ENCODE measurements at regions not wholly inside any gene's neighbourhood (a gene's known extent, or its start where the extent isn't known, plus 50 kb on each side); places are given as distances from the start of the nearest gene placed in this dataset.

- no peak for DNase-seq
These were observed 204.6 kb downstream of the SOCS6 start for GRCh38 chr18:70493461-70493860.

GRCh38 chr18:70491734-70492348 is 203.0 kb downstream of the SOCS6 start:
- peak in 9 of 14 donors; percentile 8 to 69 (median 39) for DNase-seq

- DNase-seq, result peak in 8 of 14 donors; percentile 8 to 61 (median 30)
These were observed 201.4 kb downstream of the SOCS6 start for GRCh38 chr18:70489986-70490933.

- DNase-seq, result no peak
These were observed 200.7 kb downstream of the SOCS6 start for GRCh38 chr18:70489571-70489970.

GRCh38 chr18:70469916-70470315 is 181.1 kb downstream of the SOCS6 start:
- DNase-seq, result peak in 6 of 14 donors; percentile 18 to 60 (median 41)

- peak in 8 of 14 donors; percentile 6 to 38 (median 28) for DNase-seq
These were observed 180.2 kb downstream of the SOCS6 start for GRCh38 chr18:70468861-70469547.

GRCh38 chr18:70464343-70465114 is 175.7 kb downstream of the SOCS6 start:
- DNase-seq, result peak in 13 of 14 donors; percentile 10 to 82 (median 61)

- DNase-seq, result no peak
These were observed 174.2 kb downstream of the SOCS6 start for GRCh38 chr18:70463085-70463484.

GRCh38 chr18:70462078-70462439 is 173.2 kb downstream of the SOCS6 start:
- DNase-seq, result no peak

- DNase-seq, result no peak
These were observed 172.7 kb downstream of the SOCS6 start for GRCh38 chr18:70461323-70462077.

- DNase-seq, result no peak
These were observed 170.9 kb downstream of the SOCS6 start for GRCh38 chr18:70459731-70460130.

GRCh38 chr18:70459251-70459650 is 170.4 kb downstream of the SOCS6 start:
- DNase-seq, result no peak

GRCh38 chr18:70457788-70458187 is 168.9 kb downstream of the SOCS6 start:
- DNase-seq, result no peak

GRCh38 chr18:70457223-70457622 is 168.4 kb downstream of the SOCS6 start:
- DNase-seq, result peak in 1 of 14 donors; percentile 56

GRCh38 chr18:70456376-70456775 is 167.5 kb downstream of the SOCS6 start:
- no peak for DNase-seq

GRCh38 chr18:70455731-70456130 is 166.9 kb downstream of the SOCS6 start:
- DNase-seq, result no peak

- peak in 2 of 14 donors; percentile 28 to 75 for DNase-seq
These were observed 166.0 kb downstream of the SOCS6 start for GRCh38 chr18:70454704-70455322.

- DNase-seq, result peak in 2 of 14 donors; percentile 29 to 96
These were observed 164.4 kb downstream of the SOCS6 start for GRCh38 chr18:70453058-70453775.

- DNase-seq, result no peak
These were observed 163.7 kb downstream of the SOCS6 start for GRCh38 chr18:70452501-70452900.
